H1 (cell line): ENCODE measurements at regions not wholly inside any gene's neighbourhood (a gene's known extent, or its start where the extent isn't known, plus 50 kb on each side); places are given as distances from the start of the nearest gene placed in this dataset.
"Not testable (repeated sequence)": the region's sequence is repeated elsewhere in the genome, so short reads cannot be mapped to it uniquely, and the experiment has no call there.

Source experiments
- CTCF ChIA-PET: fragments of 300-600 bp; sonication (Branson Sonifier 250); formaldehyde crosslinking; loops from one replicate; lab custom pipeline; 2021; ENCODE audit not compliant: partially characterized antibody; lab: Charles Lee
- POLR2A ChIA-PET: fragments of 300-600 bp; sonication (Branson Sonifier 250); formaldehyde crosslinking; loops from one replicate; lab custom pipeline; 2021; ENCODE audit warnings: inconsistent platforms; ENCODE audit not compliant: partially characterized antibody; lab: Charles Lee
- DNase-seq, 2 experiments: peaks; one replicate each; pipeline versions ENCODE4 v3.0.0 to v3.0.0-alpha.2; 2010 to 2022; ENCODE audit warnings: low spot score in 2 of 2, low read depth in 1 of 2, mixed read lengths in 1 of 2
- FAIRE-seq: peaks from 2 replicates; lab custom pipeline; 2011; peaks lifted over from hg19 to GRCh38; lab: Jason Lieb, UNC
- H2AFZ ChIP-seq: 2 replicates; pipeline ENCODE4 v1.8.1; 2012; ENCODE audit warnings: low read length, inconsistent platforms
- H2AK5ac ChIP-seq: 2 replicates; pipeline ENCODE4 v1.6.1; 2013; ENCODE audit warnings: low read depth, low read length
- H2BK120ac ChIP-seq: replicated peaks from 2 replicates; pipeline ENCODE3; 2013; ENCODE audit warnings: low read depth, low read length, inconsistent platforms
- H2BK12ac ChIP-seq: 2 replicates; pipeline ENCODE4 v1.6.1; 2013; ENCODE audit warnings: low read depth, low read length
- H2BK15ac ChIP-seq: 2 replicates; pipeline ENCODE4 v1.6.1; 2013; ENCODE audit warnings: low read length
- H2BK20ac ChIP-seq: 2 replicates; pipeline ENCODE4 v1.6.1; 2013; ENCODE audit warnings: low read length
- H2BK5ac ChIP-seq: 2 replicates; pipeline ENCODE4 v1.6.1; 2013; ENCODE audit warnings: low read depth, low read length
- H3K14ac ChIP-seq: 2 replicates; pipeline ENCODE4 v1.6.1; 2013; ENCODE audit warnings: inconsistent platforms; ENCODE audit not compliant: insufficient read length
- H3K18ac ChIP-seq: 2 replicates; pipeline ENCODE4 v1.6.1; 2013; ENCODE audit warnings: low read length; ENCODE audit errors: extremely low read depth
- H3K23ac ChIP-seq: 2 replicates; pipeline ENCODE4 v1.6.1; 2013; ENCODE audit warnings: inconsistent platforms; ENCODE audit not compliant: insufficient read length
- H3K23me2 ChIP-seq: 2 replicates; pipeline ENCODE4 v1.6.1; 2013; ENCODE audit warnings: low read depth, low read length
- H3K27ac ChIP-seq: 2 replicates; pipeline ENCODE4 v1.6.1; 2011; ENCODE audit warnings: low read depth, low read length, inconsistent platforms
- H3K27me3 ChIP-seq, 4 experiments: replicated peaks in 1 of 4; 1 replicate in 1 of 4; 2 replicates in 3 of 4; pipeline versions ENCODE4 v1.6.1 to v1.8.1; 2011 to 2013; ENCODE audit warnings: low read length in 3 of 4, mild to moderate bottlenecking in 3 of 4, inconsistent platforms in 2 of 4, mixed read lengths in 2 of 4, moderate library complexity in 1 of 4; ENCODE audit not compliant: control insufficient read depth in 3 of 4, insufficient read depth in 3 of 4; ENCODE audit errors: extremely low read depth in 1 of 4
- H3K36me3 ChIP-seq, 4 experiments: 2 replicates each; pipeline versions ENCODE4 v1.6.1 to v1.8.1; 2011 to 2013; ENCODE audit warnings: mild to moderate bottlenecking in 4 of 4, low read length in 3 of 4, moderate library complexity in 2 of 4, control low read depth in 1 of 4, inconsistent platforms in 1 of 4; ENCODE audit not compliant: insufficient read depth in 4 of 4, control insufficient read depth in 2 of 4
- H3K4ac ChIP-seq: replicated peaks from 2 replicates; pipeline ENCODE3; 2013; ENCODE audit warnings: low read length, low read depth, mixed read lengths, inconsistent platforms; ENCODE audit not compliant: insufficient read length
- H3K4me1 ChIP-seq, 4 experiments: replicated peaks in 1 of 4; 1 replicate in 1 of 4; 2 replicates in 3 of 4; pipeline versions ENCODE4 v1.6.1 to v1.8.1; 2011 to 2013; ENCODE audit warnings: low read length in 3 of 4, inconsistent platforms in 2 of 4, mixed read lengths in 1 of 4; ENCODE audit not compliant: insufficient read depth in 4 of 4, control insufficient read depth in 3 of 4
- H3K4me2 ChIP-seq, 2 experiments: 2 replicates each; pipeline versions ENCODE4 v1.6.1 to v1.8.1; 2011 to 2013; ENCODE audit warnings: low read depth in 2 of 2, low read length in 2 of 2, control low read depth in 1 of 2, inconsistent platforms in 1 of 2, mild to moderate bottlenecking in 1 of 2; ENCODE audit not compliant: insufficient read depth in 1 of 2
- H3K4me3 ChIP-seq, 4 experiments: fragments of 200-600, 300-600 bp in 1 of 4; sonication (generic), shearing (Covaris generic), sonication (Bioruptor Twin) in 1 of 4; 2 replicates each; pipeline versions ENCODE4 v1.5.1 to v1.8.1; 2011 to 2016; ENCODE audit warnings: low read length in 4 of 4, low read depth in 3 of 4, control low read depth in 2 of 4, inconsistent platforms in 2 of 4, mild to moderate bottlenecking in 2 of 4, mixed read lengths in 1 of 4, moderate library complexity in 1 of 4; ENCODE audit not compliant: insufficient read depth in 2 of 4; ENCODE audit errors: extremely low read depth in 1 of 4
- H3K56ac ChIP-seq: replicated peaks from 2 replicates; pipeline ENCODE3; 2013; ENCODE audit warnings: low read depth, mild to moderate bottlenecking, mixed read lengths, low read length, inconsistent platforms; ENCODE audit not compliant: insufficient read length
- H3K79me1 ChIP-seq: 2 replicates; pipeline ENCODE4 v1.6.1; 2013; ENCODE audit warnings: low read depth, low read length, control low read depth
- H3K79me2 ChIP-seq, 2 experiments: 2 replicates each; pipeline versions ENCODE4 v1.6.1 to v1.8.1; 2012 to 2013; ENCODE audit warnings: low read length in 2 of 2, mild to moderate bottlenecking in 2 of 2, inconsistent platforms in 1 of 2; ENCODE audit not compliant: insufficient read depth in 2 of 2, control insufficient read depth in 1 of 2
- H3K9ac ChIP-seq, 4 experiments: replicated peaks in 1 of 4; 1 replicate in 1 of 4; 2 replicates in 3 of 4; pipeline versions ENCODE4 v1.6.1 to v1.8.1; 2011 to 2013; ENCODE audit warnings: low read depth in 3 of 4, low read length in 3 of 4, control low read depth in 2 of 4, mild to moderate bottlenecking in 2 of 4, moderate library complexity in 2 of 4, inconsistent platforms in 1 of 4; ENCODE audit errors: extremely low read depth in 1 of 4
- H3K9me3 ChIP-seq, 2 experiments: 2 replicates each; pipeline versions ENCODE4 v1.6.1 to v1.8.1; 2012 to 2013; ENCODE audit warnings: mild to moderate bottlenecking in 2 of 2, moderate library complexity in 2 of 2, control low read depth in 1 of 2, inconsistent platforms in 1 of 2, low read depth in 1 of 2, low read length in 1 of 2, mixed read lengths in 1 of 2; ENCODE audit not compliant: insufficient read depth in 2 of 2
- H4K20me1 ChIP-seq, 2 experiments: replicated peaks in 1 of 2; 2 replicates each; pipeline versions ENCODE3 to v1.8.1; 2011 to 2013; ENCODE audit warnings: inconsistent platforms in 2 of 2, low read length in 2 of 2, mild to moderate bottlenecking in 1 of 2; ENCODE audit not compliant: insufficient read depth in 2 of 2, control insufficient read depth in 1 of 2
- H4K5ac ChIP-seq: 2 replicates; pipeline ENCODE4 v1.6.1; 2013; ENCODE audit warnings: low read length, low read depth, mixed read lengths, inconsistent platforms; ENCODE audit not compliant: insufficient read length
- H4K8ac ChIP-seq: 2 replicates; pipeline ENCODE4 v1.8.0; 2013; ENCODE audit warnings: mild to moderate bottlenecking, moderate library complexity, low read length, inconsistent platforms; ENCODE audit not compliant: insufficient read depth; ENCODE audit errors: extremely low read depth
- H4K91ac ChIP-seq: replicated peaks from 2 replicates; pipeline ENCODE3; 2013; ENCODE audit warnings: low read length, mixed read lengths, inconsistent platforms; ENCODE audit not compliant: insufficient read length
- ASH2L ChIP-seq: fragments of 200-600, 300-600 bp; sonication (generic); IDR thresholded peaks from one replicate; pipeline ENCODE4 v1.7.1; 2017; ENCODE audit warnings: low read length
- CTBP2 ChIP-seq: IDR thresholded peaks from 2 replicates; pipeline ENCODE4 v1.7.0; 2011; ENCODE audit warnings: borderline replicate concordance, mild to moderate bottlenecking, moderate library complexity, mixed read lengths, low read length; ENCODE audit not compliant: insufficient read depth, insufficient read length
- FOSL1 ChIP-seq: IDR thresholded peaks from 2 replicates; pipeline ENCODE4 v1.6.1; 2011; ENCODE audit warnings: mild to moderate bottlenecking, low read depth, low read length, moderate library complexity; ENCODE audit not compliant: insufficient read depth
- RXRA ChIP-seq: IDR thresholded peaks from 2 replicates; pipeline ENCODE4 v1.6.1; 2011; ENCODE audit warnings: low read depth, mild to moderate bottlenecking, low read length, moderate library complexity; ENCODE audit not compliant: insufficient read depth

- TF ChIP-seq FOSL1 = no peak
- no peak for TF ChIP-seq ASH2L
- TF ChIP-seq RXRA = no peak
- no peak for TF ChIP-seq CTBP2
- TF ChIP-seq, all 59 proteins: peak for 0
Measured at GRCh38 chr12:42862055-42862454, 272.5 kb upstream of the PRICKLE1 start (continued).

- H3K4me1 ChIP-seq, H4K91ac ChIP-seq, H3K4ac ChIP-seq, H2AFZ ChIP-seq, H3K14ac ChIP-seq, H3K9ac ChIP-seq, DNase-seq, H3K23me2 ChIP-seq, H4K5ac ChIP-seq, H3K18ac ChIP-seq, H3K27ac ChIP-seq, H4K8ac ChIP-seq, H2AK5ac ChIP-seq, H2BK5ac ChIP-seq, FAIRE-seq, H3K79me2 ChIP-seq, POLR2A ChIA-PET, H4K20me1 ChIP-seq, H2BK15ac ChIP-seq, H2BK12ac ChIP-seq, H3K4me2 ChIP-seq, H3K27me3 ChIP-seq, H2BK120ac ChIP-seq, H3K79me1 ChIP-seq, H3K36me3 ChIP-seq, H3K4me3 ChIP-seq, H3K9me3 ChIP-seq, H2BK20ac ChIP-seq, CTCF ChIA-PET, H3K56ac ChIP-seq, H3K23ac ChIP-seq: not testable (repeated sequence)
Measured at GRCh38 chr12:42860331-42860730, 270.8 kb upstream of the PRICKLE1 start.
